HUES48 (cell line): ENCODE measurements at regions not wholly inside any gene's neighbourhood (a gene's known extent, or its start where the extent isn't known, plus 50 kb on each side); places are given as distances from the start of the nearest gene placed in this dataset.

Experiments
- H3K27ac ChIP-seq: one replicate; pipeline ENCODE4 v1.7.0; 2013; ENCODE audit warnings: low read depth, low read length, inconsistent platforms
- H3K27me3 ChIP-seq: 2 replicates; pipeline ENCODE4 v1.6.1; 2013; ENCODE audit warnings: mild to moderate bottlenecking, low read length; ENCODE audit not compliant: control insufficient read depth, insufficient read depth
- H3K36me3 ChIP-seq: 2 replicates; pipeline ENCODE4 v1.6.1; 2013; ENCODE audit warnings: low read length; ENCODE audit not compliant: control insufficient read depth, insufficient read depth
- H3K4me1 ChIP-seq: 2 replicates; pipeline ENCODE4 v1.6.1; 2013; ENCODE audit warnings: mild to moderate bottlenecking, low read length; ENCODE audit not compliant: control insufficient read depth, insufficient read depth
- H3K4me3 ChIP-seq: 2 replicates; pipeline ENCODE4 v1.5.1; 2013; ENCODE audit warnings: mild to moderate bottlenecking, low read depth, low read length
- H3K9ac ChIP-seq: 2 replicates; pipeline ENCODE4 v1.6.1; 2013; ENCODE audit warnings: mild to moderate bottlenecking, low read depth, low read length, moderate library complexity
- H3K9me3 ChIP-seq: 2 replicates; pipeline ENCODE4 v1.6.1; 2013; ENCODE audit warnings: low read length; ENCODE audit not compliant: control insufficient read depth, insufficient read depth

GRCh38 chr1:220380885-220381284, 108.6 kb upstream of the RAB3GAP2 start:
- peaks cover 16% of the 10 kb centered on the region; the same call in 1 of the 2 replicates for H3K4me1 ChIP-seq
- H3K9me3 ChIP-seq: no peaks in the 10 kb centered on the region
- no peaks in the 10 kb centered on the region for H3K36me3 ChIP-seq
- no peak overlapping the region for H3K4me3 ChIP-seq
- no peak overlapping the region for H3K9ac ChIP-seq
- H3K27me3 ChIP-seq: no peaks in the 10 kb centered on the region
- no peak overlapping the region for H3K27ac ChIP-seq

- Histone ChIP-seq H3K27me3 (no peaks in the 10 kb centered on the region), H3K36me3 (no peaks in the 10 kb centered on the region), H3K4me3 (no peak overlapping the region), H3K9me3 (no peaks in the 10 kb centered on the region), H3K9ac (no peak overlapping the region), H3K4me1 (peaks cover 16% of the 10 kb centered on the region; the same call in 1 of the 2 replicates), H3K27ac (no peak overlapping the region)
These were observed 106.5 kb upstream of the RAB3GAP2 start for GRCh38 chr1:220378571-220379302.

- no peaks in the 10 kb centered on the region for H3K4me1 ChIP-seq
- no peak overlapping the region for H3K9ac ChIP-seq
- H3K27me3 ChIP-seq: no peaks in the 10 kb centered on the region
- H3K27ac ChIP-seq: no peak overlapping the region
- H3K4me3 ChIP-seq: no peak overlapping the region
- H3K36me3 ChIP-seq: no peaks in the 10 kb centered on the region
- no peaks in the 10 kb centered on the region for H3K9me3 ChIP-seq
These were observed 103.5 kb upstream of the RAB3GAP2 start for GRCh38 chr1:220375715-220376114.

GRCh38 chr1:220374449-220374848, 102.2 kb upstream of the RAB3GAP2 start:
- H3K27me3 ChIP-seq: no peaks in the 10 kb centered on the region
- H3K9ac ChIP-seq: no peak overlapping the region
- no peaks in the 10 kb centered on the region for H3K36me3 ChIP-seq
- H3K4me3 ChIP-seq: no peak overlapping the region
- no peak overlapping the region for H3K27ac ChIP-seq
- H3K9me3 ChIP-seq: no peaks in the 10 kb centered on the region
- H3K4me1 ChIP-seq: peaks cover 10% of the 10 kb centered on the region

- no peak overlapping the region for H3K27ac ChIP-seq
- H3K4me3 ChIP-seq: no peak overlapping the region
- no peaks in the 10 kb centered on the region for H3K9me3 ChIP-seq
- H3K4me1 ChIP-seq: peaks cover 24% of the 10 kb centered on the region
- no peaks in the 10 kb centered on the region for H3K27me3 ChIP-seq
- H3K9ac ChIP-seq: no peak overlapping the region
- H3K36me3 ChIP-seq: no peaks in the 10 kb centered on the region
These were observed 100.2 kb upstream of the RAB3GAP2 start for GRCh38 chr1:220372451-220372850.

GRCh38 chr1:220371324-220371723, 99.1 kb upstream of the RAB3GAP2 start:
- H3K4me3 ChIP-seq: no peak overlapping the region
- H3K36me3 ChIP-seq: no peaks in the 10 kb centered on the region
- peaks cover 24% of the 10 kb centered on the region for H3K4me1 ChIP-seq
- H3K27ac ChIP-seq: no peak overlapping the region
- H3K9me3 ChIP-seq: no peaks in the 10 kb centered on the region
- no peaks in the 10 kb centered on the region for H3K27me3 ChIP-seq
- H3K9ac ChIP-seq: no peak overlapping the region

- H3K9me3 ChIP-seq: no peaks in the 10 kb centered on the region
- peak overlapping the region; percentile 45 for H3K27ac ChIP-seq
- H3K36me3 ChIP-seq: no peaks in the 10 kb centered on the region
- peaks cover 24% of the 10 kb centered on the region for H3K4me1 ChIP-seq
- H3K4me3 ChIP-seq: no peak overlapping the region
- no peaks in the 10 kb centered on the region for H3K27me3 ChIP-seq
- no peak overlapping the region for H3K9ac ChIP-seq
These were observed 97.9 kb upstream of the RAB3GAP2 start for GRCh38 chr1:220370041-220370700.

GRCh38 chr1:220369511-220369910, 97.3 kb upstream of the RAB3GAP2 start:
- H3K4me1 ChIP-seq: peaks cover 24% of the 10 kb centered on the region

GRCh38 chr1:220368352-220369265, 96.4 kb upstream of the RAB3GAP2 start:
- H3K4me1 ChIP-seq: peaks cover 29% of the 10 kb centered on the region
- no peaks in the 10 kb centered on the region for H3K36me3 ChIP-seq
- H3K4me3 ChIP-seq: no peak overlapping the region
- no peaks in the 10 kb centered on the region for H3K9me3 ChIP-seq
- no peak overlapping the region for H3K9ac ChIP-seq
- H3K27me3 ChIP-seq: no peaks in the 10 kb centered on the region
- peak overlapping the region; percentile 55 for H3K27ac ChIP-seq

More at GRCh38 chr1:220369511-220369910, 97.3 kb upstream of the RAB3GAP2 start:
- Histone ChIP-seq H3K27me3 (no peaks in the 10 kb centered on the region), H3K9ac (no peak overlapping the region), H3K9me3 (no peaks in the 10 kb centered on the region), H3K36me3 (no peaks in the 10 kb centered on the region), H3K27ac (no peak overlapping the region), H3K4me3 (no peak overlapping the region)

- H3K4me1 ChIP-seq: peaks cover 36% of the 10 kb centered on the region
- H3K27me3 ChIP-seq: no peaks in the 10 kb centered on the region
- H3K9ac ChIP-seq: no peak overlapping the region; the same call in 1 of the 2 replicates
- no peaks in the 10 kb centered on the region for H3K36me3 ChIP-seq
- no peak overlapping the region for H3K4me3 ChIP-seq
- no peaks in the 10 kb centered on the region for H3K9me3 ChIP-seq
- peak overlapping the region; percentile 55 for H3K27ac ChIP-seq
These were observed 95.6 kb upstream of the RAB3GAP2 start for GRCh38 chr1:220367833-220368232.
